Activated T-helper 2 cell treated with anti-CD3 and anti-CD28 coated beads, Interferon-gamma antibody, Interleukin-2, Interleukin-4, amounts not matched to agents 10 μg/mL and 5 μg/mL and 100 μg/mL, durations not matched to agents 14 hours and 24 hours and 36 hours (primary cell): ENCODE measurements at regions not wholly inside any gene's neighbourhood (a gene's known extent, or its start where the extent isn't known, plus 50 kb on each side); places are given as distances from the start of the nearest gene placed in this dataset.

Experiments
- DNase-seq: peaks from one replicate; pipeline ENCODE4 v3.0.0; 2021; ENCODE audit warnings: low spot score
- H3K27ac Mint-ChIP-seq: one replicate; pipeline ENCODE4 v1.8.0; 2021; ENCODE audit warnings: mixed read lengths
- H3K27me3 Mint-ChIP-seq: one replicate; pipeline ENCODE4 v1.8.0; 2021; ENCODE audit warnings: low read depth, mixed read lengths
- H3K36me3 Mint-ChIP-seq: one replicate; pipeline ENCODE4 v1.8.0; 2021; ENCODE audit warnings: low read depth, mixed read lengths
- H3K4me1 Mint-ChIP-seq: one replicate; pipeline ENCODE4 v1.8.0; 2021; ENCODE audit warnings: low read depth, mixed read lengths
- H3K4me3 Mint-ChIP-seq: one replicate; pipeline ENCODE4 v1.8.0; 2021; ENCODE audit warnings: low read depth, mild to moderate bottlenecking, moderate library complexity, mixed read lengths
- H3K9me3 Mint-ChIP-seq: one replicate; pipeline ENCODE4 v1.8.0; 2021; ENCODE audit warnings: mixed read lengths
- intact Hi-C: fragments of 100-400 bp; cut with micrococcal nuclease; formaldehyde crosslinking; loops from one replicate; pipeline ENCODE4 v1.15.1; 2023

- DNase-seq, result no peak
- Mint-ChIP-seq H3K4me1 (no peaks in the 10 kb centered on the region), H3K4me3 (no peak overlapping the region), H3K27ac (no peak overlapping the region), H3K9me3 (no peaks in the 10 kb centered on the region), H3K27me3 (peaks cover 6% of the 10 kb centered on the region), H3K36me3 (no peaks in the 10 kb centered on the region)
- intact Hi-C loops, result no loop called here
Observed at GRCh38 chr1:221405146-221405545, 336.7 kb downstream of the DUSP10 start.

- intact Hi-C loops, result no loop called here
- no peaks in the 10 kb centered on the region for H3K4me1 Mint-ChIP-seq
- DNase-seq, result no peak
- H3K27me3 Mint-ChIP-seq, result peaks cover 2% of the 10 kb centered on the region
- H3K27ac Mint-ChIP-seq, result no peak overlapping the region
- no peaks in the 10 kb centered on the region for H3K36me3 Mint-ChIP-seq
- no peaks in the 10 kb centered on the region for H3K9me3 Mint-ChIP-seq
- no peak overlapping the region for H3K4me3 Mint-ChIP-seq
Observed at GRCh38 chr1:221408117-221408803, 333.6 kb downstream of the DUSP10 start.

- no peaks in the 10 kb centered on the region for H3K9me3 Mint-ChIP-seq
- H3K4me1 Mint-ChIP-seq, result no peaks in the 10 kb centered on the region
- no peak overlapping the region for H3K4me3 Mint-ChIP-seq
- H3K27ac Mint-ChIP-seq, result no peak overlapping the region
- H3K27me3 Mint-ChIP-seq, result no peaks in the 10 kb centered on the region
- no peak for DNase-seq
- H3K36me3 Mint-ChIP-seq, result no peaks in the 10 kb centered on the region
- intact Hi-C loops, result no loop called here
Observed at GRCh38 chr1:221411283-221411682, 330.6 kb downstream of the DUSP10 start.

GRCh38 chr1:221414772-221415539 is 326.9 kb downstream of the DUSP10 start:
- Mint-ChIP-seq H3K27ac (no peak overlapping the region), H3K9me3 (no peaks in the 10 kb centered on the region), H3K27me3 (no peaks in the 10 kb centered on the region), H3K4me1 (no peaks in the 10 kb centered on the region), H3K36me3 (no peaks in the 10 kb centered on the region), H3K4me3 (no peak overlapping the region)
- intact Hi-C loops, result no loop called here
- no peak for DNase-seq

GRCh38 chr1:221415651-221416050 is 326.2 kb downstream of the DUSP10 start:
- no peaks in the 10 kb centered on the region for H3K4me1 Mint-ChIP-seq
- DNase-seq, result no peak
- H3K36me3 Mint-ChIP-seq, result no peaks in the 10 kb centered on the region
- H3K27ac Mint-ChIP-seq, result no peak overlapping the region
- H3K9me3 Mint-ChIP-seq, result no peaks in the 10 kb centered on the region
- peaks cover 2% of the 10 kb centered on the region for H3K27me3 Mint-ChIP-seq
- intact Hi-C loops, result no loop called here
- H3K4me3 Mint-ChIP-seq, result no peak overlapping the region

GRCh38 chr1:221416142-221416541 is 325.7 kb downstream of the DUSP10 start:
- no peaks in the 10 kb centered on the region for H3K4me1 Mint-ChIP-seq
- no peaks in the 10 kb centered on the region for H3K36me3 Mint-ChIP-seq
- peaks cover 2% of the 10 kb centered on the region for H3K27me3 Mint-ChIP-seq
- intact Hi-C loops, result no loop called here
- DNase-seq, result no peak
- H3K4me3 Mint-ChIP-seq, result no peak overlapping the region
- no peaks in the 10 kb centered on the region for H3K9me3 Mint-ChIP-seq
- no peak overlapping the region for H3K27ac Mint-ChIP-seq

GRCh38 chr1:221416723-221417122 is 325.2 kb downstream of the DUSP10 start:
- Mint-ChIP-seq H3K4me3 (no peak overlapping the region), H3K9me3 (no peaks in the 10 kb centered on the region), H3K27me3 (peaks cover 2% of the 10 kb centered on the region), H3K4me1 (no peaks in the 10 kb centered on the region), H3K27ac (no peak overlapping the region), H3K36me3 (no peaks in the 10 kb centered on the region)
- intact Hi-C loops, result no loop called here
- no peak for DNase-seq

- H3K4me3 Mint-ChIP-seq, result no peak overlapping the region
- H3K4me1 Mint-ChIP-seq, result no peaks in the 10 kb centered on the region
- no peak overlapping the region for H3K27ac Mint-ChIP-seq
- intact Hi-C loops, result no loop called here
- no peaks in the 10 kb centered on the region for H3K9me3 Mint-ChIP-seq
- no peaks in the 10 kb centered on the region for H3K36me3 Mint-ChIP-seq
- H3K27me3 Mint-ChIP-seq, result peaks cover 2% of the 10 kb centered on the region
- no peak for DNase-seq
Observed at GRCh38 chr1:221418346-221418745, 323.5 kb downstream of the DUSP10 start.

GRCh38 chr1:221419513-221420095 is 322.3 kb downstream of the DUSP10 start:
- Mint-ChIP-seq H3K4me3 (no peak overlapping the region), H3K36me3 (no peaks in the 10 kb centered on the region), H3K4me1 (no peaks in the 10 kb centered on the region), H3K9me3 (no peaks in the 10 kb centered on the region), H3K27ac (no peak overlapping the region), H3K27me3 (peaks cover 2% of the 10 kb centered on the region)
- DNase-seq, result no peak
- intact Hi-C loops, result no loop called here

GRCh38 chr1:221429264-221429663 is 312.6 kb downstream of the DUSP10 start:
- peaks cover 16% of the 10 kb centered on the region for H3K27me3 Mint-ChIP-seq
- peaks cover 6% of the 10 kb centered on the region for H3K9me3 Mint-ChIP-seq
- H3K27ac Mint-ChIP-seq, result no peak overlapping the region
- no peaks in the 10 kb centered on the region for H3K4me1 Mint-ChIP-seq
- intact Hi-C loops, result no loop called here
- no peak overlapping the region for H3K4me3 Mint-ChIP-seq
- no peaks in the 10 kb centered on the region for H3K36me3 Mint-ChIP-seq
- no peak for DNase-seq

- Mint-ChIP-seq H3K27me3 (peaks cover 16% of the 10 kb centered on the region), H3K36me3 (no peaks in the 10 kb centered on the region), H3K4me1 (peaks cover 7% of the 10 kb centered on the region), H3K27ac (no peak overlapping the region), H3K9me3 (peaks cover 6% of the 10 kb centered on the region), H3K4me3 (no peak overlapping the region)
- DNase-seq, result no peak
- intact Hi-C loops, result loop anchor here (10.0 kb wide), 1 partner anchor 1024 kb away; no protein-coding TSS in a partner anchor
Observed at GRCh38 chr1:221430152-221430960, 311.5 kb downstream of the DUSP10 start.

- Mint-ChIP-seq H3K9me3 (peaks cover 6% of the 10 kb centered on the region), H3K4me3 (no peak overlapping the region), H3K4me1 (peaks cover 10% of the 10 kb centered on the region), H3K36me3 (no peaks in the 10 kb centered on the region), H3K27ac (no peak overlapping the region), H3K27me3 (peaks cover 16% of the 10 kb centered on the region)
- no peak for DNase-seq
- intact Hi-C loops, result loop anchor here (10.0 kb wide), 1 partner anchor 1024 kb away; no protein-coding TSS in a partner anchor
Observed at GRCh38 chr1:221431068-221431651, 310.7 kb downstream of the DUSP10 start.
